H1 (cell line): ENCODE measurements at regions not wholly inside any gene's neighbourhood (a gene's known extent, or its start where the extent isn't known, plus 50 kb on each side); places are given as distances from the start of the nearest gene placed in this dataset.

Experiments used
- CTCF ChIA-PET: fragments of 300-600 bp; sonication (Branson Sonifier 250); formaldehyde crosslinking; loops from one replicate; lab custom pipeline; 2021; ENCODE audit not compliant: partially characterized antibody; lab: Charles Lee
- POLR2A ChIA-PET: fragments of 300-600 bp; sonication (Branson Sonifier 250); formaldehyde crosslinking; loops from one replicate; lab custom pipeline; 2021; ENCODE audit warnings: inconsistent platforms; ENCODE audit not compliant: partially characterized antibody; lab: Charles Lee
- DNase-seq, 2 experiments: peaks; one replicate each; pipeline versions ENCODE4 v3.0.0 to v3.0.0-alpha.2; 2010 to 2022; ENCODE audit warnings: low spot score in 2 of 2, low read depth in 1 of 2, mixed read lengths in 1 of 2
- FAIRE-seq: peaks from 2 replicates; lab custom pipeline; 2011; peaks lifted over from hg19 to GRCh38; lab: Jason Lieb, UNC
- H2AFZ ChIP-seq: 2 replicates; pipeline ENCODE4 v1.8.1; 2012; ENCODE audit warnings: low read length, inconsistent platforms
- H2AK5ac ChIP-seq: 2 replicates; pipeline ENCODE4 v1.6.1; 2013; ENCODE audit warnings: low read depth, low read length
- H2BK120ac ChIP-seq: replicated peaks from 2 replicates; pipeline ENCODE3; 2013; ENCODE audit warnings: low read depth, low read length, inconsistent platforms
- H2BK12ac ChIP-seq: 2 replicates; pipeline ENCODE4 v1.6.1; 2013; ENCODE audit warnings: low read depth, low read length
- H2BK15ac ChIP-seq: 2 replicates; pipeline ENCODE4 v1.6.1; 2013; ENCODE audit warnings: low read length
- H2BK20ac ChIP-seq: 2 replicates; pipeline ENCODE4 v1.6.1; 2013; ENCODE audit warnings: low read length
- H2BK5ac ChIP-seq: 2 replicates; pipeline ENCODE4 v1.6.1; 2013; ENCODE audit warnings: low read depth, low read length
- H3K14ac ChIP-seq: 2 replicates; pipeline ENCODE4 v1.6.1; 2013; ENCODE audit warnings: inconsistent platforms; ENCODE audit not compliant: insufficient read length
- H3K18ac ChIP-seq: 2 replicates; pipeline ENCODE4 v1.6.1; 2013; ENCODE audit warnings: low read length; ENCODE audit errors: extremely low read depth
- H3K23ac ChIP-seq: 2 replicates; pipeline ENCODE4 v1.6.1; 2013; ENCODE audit warnings: inconsistent platforms; ENCODE audit not compliant: insufficient read length
- H3K23me2 ChIP-seq: 2 replicates; pipeline ENCODE4 v1.6.1; 2013; ENCODE audit warnings: low read depth, low read length
- H3K27ac ChIP-seq: 2 replicates; pipeline ENCODE4 v1.6.1; 2011; ENCODE audit warnings: low read depth, low read length, inconsistent platforms
- H3K27me3 ChIP-seq, 4 experiments: replicated peaks in 1 of 4; 1 replicate in 1 of 4; 2 replicates in 3 of 4; pipeline versions ENCODE4 v1.6.1 to v1.8.1; 2011 to 2013; ENCODE audit warnings: low read length in 3 of 4, mild to moderate bottlenecking in 3 of 4, inconsistent platforms in 2 of 4, mixed read lengths in 2 of 4, moderate library complexity in 1 of 4; ENCODE audit not compliant: control insufficient read depth in 3 of 4, insufficient read depth in 3 of 4; ENCODE audit errors: extremely low read depth in 1 of 4
- H3K36me3 ChIP-seq, 4 experiments: 2 replicates each; pipeline versions ENCODE4 v1.6.1 to v1.8.1; 2011 to 2013; ENCODE audit warnings: mild to moderate bottlenecking in 4 of 4, low read length in 3 of 4, moderate library complexity in 2 of 4, control low read depth in 1 of 4, inconsistent platforms in 1 of 4; ENCODE audit not compliant: insufficient read depth in 4 of 4, control insufficient read depth in 2 of 4
- H3K4ac ChIP-seq: replicated peaks from 2 replicates; pipeline ENCODE3; 2013; ENCODE audit warnings: low read length, low read depth, mixed read lengths, inconsistent platforms; ENCODE audit not compliant: insufficient read length
- H3K4me1 ChIP-seq, 4 experiments: replicated peaks in 1 of 4; 1 replicate in 1 of 4; 2 replicates in 3 of 4; pipeline versions ENCODE4 v1.6.1 to v1.8.1; 2011 to 2013; ENCODE audit warnings: low read length in 3 of 4, inconsistent platforms in 2 of 4, mixed read lengths in 1 of 4; ENCODE audit not compliant: insufficient read depth in 4 of 4, control insufficient read depth in 3 of 4
- H3K4me2 ChIP-seq, 2 experiments: 2 replicates each; pipeline versions ENCODE4 v1.6.1 to v1.8.1; 2011 to 2013; ENCODE audit warnings: low read depth in 2 of 2, low read length in 2 of 2, control low read depth in 1 of 2, inconsistent platforms in 1 of 2, mild to moderate bottlenecking in 1 of 2; ENCODE audit not compliant: insufficient read depth in 1 of 2
- H3K4me3 ChIP-seq, 4 experiments: fragments of 200-600, 300-600 bp in 1 of 4; sonication (generic), shearing (Covaris generic), sonication (Bioruptor Twin) in 1 of 4; 2 replicates each; pipeline versions ENCODE4 v1.5.1 to v1.8.1; 2011 to 2016; ENCODE audit warnings: low read length in 4 of 4, low read depth in 3 of 4, control low read depth in 2 of 4, inconsistent platforms in 2 of 4, mild to moderate bottlenecking in 2 of 4, mixed read lengths in 1 of 4, moderate library complexity in 1 of 4; ENCODE audit not compliant: insufficient read depth in 2 of 4; ENCODE audit errors: extremely low read depth in 1 of 4
- H3K56ac ChIP-seq: replicated peaks from 2 replicates; pipeline ENCODE3; 2013; ENCODE audit warnings: low read depth, mild to moderate bottlenecking, mixed read lengths, low read length, inconsistent platforms; ENCODE audit not compliant: insufficient read length
- H3K79me1 ChIP-seq: 2 replicates; pipeline ENCODE4 v1.6.1; 2013; ENCODE audit warnings: low read depth, low read length, control low read depth
- H3K79me2 ChIP-seq, 2 experiments: 2 replicates each; pipeline versions ENCODE4 v1.6.1 to v1.8.1; 2012 to 2013; ENCODE audit warnings: low read length in 2 of 2, mild to moderate bottlenecking in 2 of 2, inconsistent platforms in 1 of 2; ENCODE audit not compliant: insufficient read depth in 2 of 2, control insufficient read depth in 1 of 2
- H3K9ac ChIP-seq, 4 experiments: replicated peaks in 1 of 4; 1 replicate in 1 of 4; 2 replicates in 3 of 4; pipeline versions ENCODE4 v1.6.1 to v1.8.1; 2011 to 2013; ENCODE audit warnings: low read depth in 3 of 4, low read length in 3 of 4, control low read depth in 2 of 4, mild to moderate bottlenecking in 2 of 4, moderate library complexity in 2 of 4, inconsistent platforms in 1 of 4; ENCODE audit errors: extremely low read depth in 1 of 4
- H3K9me3 ChIP-seq, 2 experiments: 2 replicates each; pipeline versions ENCODE4 v1.6.1 to v1.8.1; 2012 to 2013; ENCODE audit warnings: mild to moderate bottlenecking in 2 of 2, moderate library complexity in 2 of 2, control low read depth in 1 of 2, inconsistent platforms in 1 of 2, low read depth in 1 of 2, low read length in 1 of 2, mixed read lengths in 1 of 2; ENCODE audit not compliant: insufficient read depth in 2 of 2
- H4K20me1 ChIP-seq, 2 experiments: replicated peaks in 1 of 2; 2 replicates each; pipeline versions ENCODE3 to v1.8.1; 2011 to 2013; ENCODE audit warnings: inconsistent platforms in 2 of 2, low read length in 2 of 2, mild to moderate bottlenecking in 1 of 2; ENCODE audit not compliant: insufficient read depth in 2 of 2, control insufficient read depth in 1 of 2
- H4K5ac ChIP-seq: 2 replicates; pipeline ENCODE4 v1.6.1; 2013; ENCODE audit warnings: low read length, low read depth, mixed read lengths, inconsistent platforms; ENCODE audit not compliant: insufficient read length
- H4K8ac ChIP-seq: 2 replicates; pipeline ENCODE4 v1.8.0; 2013; ENCODE audit warnings: mild to moderate bottlenecking, moderate library complexity, low read length, inconsistent platforms; ENCODE audit not compliant: insufficient read depth; ENCODE audit errors: extremely low read depth
- H4K91ac ChIP-seq: replicated peaks from 2 replicates; pipeline ENCODE3; 2013; ENCODE audit warnings: low read length, mixed read lengths, inconsistent platforms; ENCODE audit not compliant: insufficient read length
- BACH1 ChIP-seq: IDR thresholded peaks from 2 replicates; pipeline ENCODE4 v1.6.1; 2012; ENCODE audit warnings: low read length, improper control_type of control experiment
- BCL11A ChIP-seq, 2 experiments: IDR thresholded peaks; one replicate each; pipeline ENCODE4 v1.6.1; 2011; ENCODE audit warnings: low read depth in 2 of 2, low read length in 2 of 2, mild to moderate bottlenecking in 2 of 2
- CBX8 ChIP-seq: fragments of 300-800, 300-1000 bp; sonication (generic); IDR thresholded peaks from 2 replicates; pipeline ENCODE4 v1.7.1; 2016; ENCODE audit warnings: low read depth, low read length, borderline replicate concordance
- MAFK ChIP-seq: IDR thresholded peaks from 2 replicates; pipeline ENCODE4 v1.6.1; 2012; ENCODE audit warnings: low read depth, mild to moderate bottlenecking, improper control_type of control experiment, low read length
- POLR2A ChIP-seq, 2 experiments: IDR thresholded peaks; 1 replicate in 1 of 2; 2 replicates in 1 of 2; pipeline ENCODE4 v1.6.1; 2011; ENCODE audit warnings: low read depth in 2 of 2, low read length in 2 of 2, mild to moderate bottlenecking in 2 of 2; ENCODE audit errors: control extremely low read depth in 1 of 2
- SUZ12 ChIP-seq: fragments of 200-600 bp; sonication (generic); IDR thresholded peaks from 2 replicates; pipeline ENCODE4 v1.6.1; 2012; ENCODE audit warnings: mild to moderate bottlenecking, inconsistent platforms, low read length, moderate library complexity, mixed read lengths
- WGBS, 2 experiments: shearing (Covaris generic) in 1 of 2; methylation state at CpG; one replicate each; pipeline versions ENCODE4 v1.1.6 to v1.1.7; 2013 to 2015; ENCODE audit warnings: low lambda C conversion rate in 2 of 2, mixed read lengths in 2 of 2, inconsistent platforms in 1 of 2, low coverage in 1 of 2, missing lambda C conversion rate in 1 of 2; ENCODE audit not compliant: insufficient replicate concordance in 2 of 2, insufficient coverage in 1 of 2, insufficient read length in 1 of 2; ENCODE audit errors: extremely low coverage in 1 of 2, missing lambda C conversion rate in 1 of 2; 5-methylcytosine and 5-hydroxymethylcytosine counted together

DNA sequence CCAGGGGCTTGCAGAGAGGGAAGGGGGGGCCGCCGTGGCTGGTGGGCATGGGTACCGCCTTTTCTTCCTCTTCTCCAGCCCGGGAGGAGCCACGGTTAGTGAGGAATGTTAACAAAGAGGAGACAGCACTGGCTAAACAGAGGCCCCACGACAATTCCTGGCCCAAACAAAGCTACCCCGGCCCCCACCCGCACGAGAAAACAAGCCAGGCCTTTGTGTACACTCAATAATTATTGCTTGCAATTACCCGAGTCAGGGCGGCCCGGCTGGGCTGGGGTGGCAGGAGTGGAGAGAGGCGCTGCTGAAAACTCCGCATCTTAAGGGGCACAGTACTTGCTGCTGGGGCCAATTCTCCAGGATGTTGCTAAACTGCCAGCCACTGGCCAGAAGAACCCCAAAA lies 56.4 kb downstream of the IRX5 start (continued):
- no peak for TF ChIP-seq POLR2A (IDR thresholded peaks at IDR 0.05; ENCODE audit: control extremely low read depth in 1 of 2, low read depth in 2 of 2, low read length in 2 of 2)

DNA sequence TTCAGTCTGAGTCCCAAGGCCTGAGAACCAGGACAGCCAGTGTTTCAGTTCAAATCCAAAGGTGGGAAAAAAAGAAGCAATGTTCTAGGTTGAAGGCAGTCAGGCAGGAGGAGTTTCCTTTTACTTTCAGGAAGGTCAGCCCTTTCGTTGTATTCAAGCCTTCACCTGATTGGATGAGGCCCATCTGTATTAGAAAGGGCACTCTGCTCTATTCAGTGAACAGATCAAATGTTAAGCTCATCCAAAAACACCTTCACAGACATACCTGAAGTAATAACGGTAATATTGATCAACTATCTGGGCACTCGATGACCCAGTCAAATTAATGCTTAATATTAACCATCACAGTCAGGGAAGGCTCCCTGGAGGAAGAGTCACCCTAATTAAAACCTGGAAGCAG lies 60.9 kb downstream of the IRX5 start:
- no peak overlapping the region for H3K9ac ChIP-seq
- WGBS, 2 experiments: 85% methylated on average over 3 of the region's 3 CpGs; no CpG with 5 or more reads in 1 of the 2 experiments
- H3K18ac ChIP-seq: no peak overlapping the region
- H3K4me1 ChIP-seq: peaks cover 0 to 9% (median 5%) of the 10 kb centered on the region in 4 experiments; a peak in 4 of 7 replicates
- no peaks in the 10 kb centered on the region for H3K36me3 ChIP-seq
- no peak overlapping the region for H2BK15ac ChIP-seq
- H3K14ac ChIP-seq: no peak overlapping the region
- H2BK12ac ChIP-seq: no peak overlapping the region
- H4K8ac ChIP-seq: no peak overlapping the region
- H3K56ac ChIP-seq: no peak overlapping the region
- no peak overlapping the region for H3K4ac ChIP-seq
- no peaks in the 10 kb centered on the region for H3K9me3 ChIP-seq
- H2BK20ac ChIP-seq: no peak overlapping the region
- no peaks in the 10 kb centered on the region for H3K23me2 ChIP-seq
- TF ChIP-seq MAFK: no peak
- TF ChIP-seq POLR2A (IDR thresholded peaks at IDR 0.05; ENCODE audit: control extremely low read depth in 1 of 2, low read depth in 2 of 2, low read length in 2 of 2): no peak
- no peak for TF ChIP-seq BCL11A (IDR thresholded peaks at IDR 0.05; ENCODE audit: low read depth in 2 of 2, low read length in 2 of 2)
- no peak for TF ChIP-seq CBX8
- TF ChIP-seq BACH1: no peak
- no peak for TF ChIP-seq SUZ12
- FAIRE-seq (no peak), DNase-seq (no peak)
- no peak overlapping the region for H2AK5ac ChIP-seq
- no peak overlapping the region for H3K27ac ChIP-seq
- no peak overlapping the region for H2BK5ac ChIP-seq
- H3K79me1 ChIP-seq: no peaks in the 10 kb centered on the region
- no peak overlapping the region for H3K4me3 ChIP-seq
- H3K79me2 ChIP-seq: no peaks in the 10 kb centered on the region
- H3K27me3 ChIP-seq: no peaks in the 10 kb centered on the region
- no peak overlapping the region for H4K5ac ChIP-seq
- no peak overlapping the region for H3K4me2 ChIP-seq
- POLR2A ChIA-PET: no interaction called here
- CTCF ChIA-PET: no interaction called here
- H2AFZ ChIP-seq: no peak overlapping the region
- no peaks in the 10 kb centered on the region for H4K20me1 ChIP-seq
- H3K23ac ChIP-seq: no peak overlapping the region
- no peak overlapping the region for H4K91ac ChIP-seq
- no peak overlapping the region for H2BK120ac ChIP-seq
